ENCODE measurements at regions not wholly inside any gene's neighbourhood (a gene's known extent, or its start where the extent isn't known, plus 50 kb on each side); places are given as distances from the start of the nearest gene placed in this dataset.

DNA sequence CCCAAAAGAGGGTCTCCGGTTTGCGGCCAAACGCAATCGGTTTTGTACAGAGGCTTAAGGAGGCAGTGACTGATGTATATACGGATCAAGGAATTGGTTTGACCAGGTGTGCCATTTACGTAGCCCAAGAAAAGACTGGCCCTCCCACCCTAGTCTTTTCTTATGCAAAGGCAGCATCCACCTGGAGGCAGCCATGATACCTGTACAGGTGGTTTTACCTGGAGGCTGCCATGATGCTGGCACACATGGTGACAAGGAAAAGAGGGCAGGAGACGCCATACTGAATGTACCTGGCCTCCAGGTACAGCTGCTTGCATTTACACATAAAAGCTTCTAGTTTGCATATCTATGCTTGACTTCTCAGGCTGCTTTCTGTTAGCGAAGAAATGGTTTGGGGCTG is 917.7 kb upstream of the INTU start:
- H3K4me3 ChIP-seq: no peak overlapping the region
- no peaks in the 10 kb centered on the region for H3K36me3 ChIP-seq
- no peak overlapping the region for H3K27ac ChIP-seq
- H3K27me3 ChIP-seq: no peaks in the 10 kb centered on the region
- ATAC-seq (ENCODE audit: low FRiP score in 2 of 2) (no peak), DNase-seq (no peak)
- H3K4me1 ChIP-seq: no peaks in the 10 kb centered on the region
- 92 to 95% methylated on average over 8 of the region's 8 CpGs for WGBS, 2 donors
- TF ChIP-seq, protein P1, sequence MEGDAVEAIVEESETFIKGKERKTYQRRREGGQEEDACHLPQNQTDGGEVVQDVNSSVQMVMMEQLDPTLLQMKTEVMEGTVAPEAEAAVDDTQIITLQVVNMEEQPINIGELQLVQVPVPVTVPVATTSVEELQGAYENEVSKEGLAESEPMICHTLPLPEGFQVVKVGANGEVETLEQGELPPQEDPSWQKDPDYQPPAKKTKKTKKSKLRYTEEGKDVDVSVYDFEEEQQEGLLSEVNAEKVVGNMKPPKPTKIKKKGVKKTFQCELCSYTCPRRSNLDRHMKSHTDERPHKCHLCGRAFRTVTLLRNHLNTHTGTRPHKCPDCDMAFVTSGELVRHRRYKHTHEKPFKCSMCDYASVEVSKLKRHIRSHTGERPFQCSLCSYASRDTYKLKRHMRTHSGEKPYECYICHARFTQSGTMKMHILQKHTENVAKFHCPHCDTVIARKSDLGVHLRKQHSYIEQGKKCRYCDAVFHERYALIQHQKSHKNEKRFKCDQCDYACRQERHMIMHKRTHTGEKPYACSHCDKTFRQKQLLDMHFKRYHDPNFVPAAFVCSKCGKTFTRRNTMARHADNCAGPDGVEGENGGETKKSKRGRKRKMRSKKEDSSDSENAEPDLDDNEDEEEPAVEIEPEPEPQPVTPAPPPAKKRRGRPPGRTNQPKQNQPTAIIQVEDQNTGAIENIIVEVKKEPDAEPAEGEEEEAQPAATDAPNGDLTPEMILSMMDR (IDR thresholded peaks at IDR 0.05): no peak
- H3K9me3 ChIP-seq: no peaks in the 10 kb centered on the region

- Histone ChIP-seq H3K27me3 (no peaks in the 10 kb centered on the region), H3K36me3 (no peaks in the 10 kb centered on the region), H3K4me3 (no peak overlapping the region), H3K4me1 (no peaks in the 10 kb centered on the region), H3K27ac (no peak overlapping the region), H3K9me3 (no peaks in the 10 kb centered on the region)
- DNase-seq: no peak
- TF ChIP-seq EP300 (IDR thresholded peaks at IDR 0.05) (no peak), POLR2A (IDR thresholded peaks at IDR 0.05) (no peak), POLR2AphosphoS5 (IDR thresholded peaks at IDR 0.05) (no peak)
- TF ChIP-seq, protein P1 (IDR thresholded peaks at IDR 0.05): no peak
- WGBS, 2 donors: 80 to 92% methylated on average over 3 of the region's 3 CpGs
- ATAC-seq (ENCODE audit: low FRiP score in 2 of 2): no peak
Measured at GRCh38 chr4:126715681-126716080, 917.1 kb upstream of the INTU start.

DNA sequence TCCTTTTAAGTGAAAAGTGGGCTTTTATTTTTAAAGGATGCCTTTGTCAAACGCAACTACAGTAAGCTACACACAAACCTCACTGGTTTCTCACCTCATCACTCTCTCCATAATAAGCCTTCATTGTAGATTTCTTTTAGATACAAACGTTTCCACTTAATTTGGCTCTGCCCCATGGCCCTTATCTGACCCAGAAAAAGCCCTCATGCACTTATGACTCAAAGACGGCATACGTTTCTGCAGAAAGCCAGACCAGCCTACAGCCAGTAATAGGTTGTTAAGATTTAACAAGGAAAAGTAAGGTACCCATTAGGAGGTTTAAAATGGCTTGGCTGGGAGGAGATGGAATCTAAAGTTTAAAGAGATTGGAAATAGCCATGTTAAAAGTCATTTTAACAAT is 914.6 kb upstream of the INTU start:
- Histone ChIP-seq H3K27ac (no peak overlapping the region), H3K4me1 (no peaks in the 10 kb centered on the region), H3K36me3 (no peaks in the 10 kb centered on the region), H3K4me3 (no peak overlapping the region), H3K27me3 (no peaks in the 10 kb centered on the region), H3K9me3 (no peaks in the 10 kb centered on the region)
- DNase-seq (no peak), ATAC-seq (ENCODE audit: low FRiP score in 2 of 2) (no peak)
- WGBS, 2 donors: 49 to 65% methylated on average over 4 of the region's 4 CpGs
- TF ChIP-seq, protein P1 (IDR thresholded peaks at IDR 0.05): no peak
- TF ChIP-seq POLR2A (IDR thresholded peaks at IDR 0.05): no peak
- TF ChIP-seq POLR2AphosphoS5 (IDR thresholded peaks at IDR 0.05): no peak
- no peak for TF ChIP-seq EP300 (IDR thresholded peaks at IDR 0.05)

GRCh38 chr4:126719852-126720251 is 912.9 kb upstream of the INTU start:
- no peak for ATAC-seq (ENCODE audit: low FRiP score in 2 of 2)
- no peak overlapping the region for H3K4me3 ChIP-seq
- no peak overlapping the region for H3K27ac ChIP-seq
- no peak for DNase-seq
- no peaks in the 10 kb centered on the region for H3K9me3 ChIP-seq
- H3K27me3 ChIP-seq: no peaks in the 10 kb centered on the region
- no peaks in the 10 kb centered on the region for H3K36me3 ChIP-seq
- 71 to 85% methylated on average over 3 of the region's 3 CpGs for WGBS, 2 donors
- TF ChIP-seq POLR2A (IDR thresholded peaks at IDR 0.05): no peak
- TF ChIP-seq EP300 (IDR thresholded peaks at IDR 0.05): no peak
- no peak for TF ChIP-seq POLR2AphosphoS5 (IDR thresholded peaks at IDR 0.05)
- TF ChIP-seq, protein P1 (IDR thresholded peaks at IDR 0.05): no peak
- no peaks in the 10 kb centered on the region for H3K4me1 ChIP-seq

GRCh38 chr4:126725906-126726305 is 906.9 kb upstream of the INTU start:
- TF ChIP-seq POLR2A (IDR thresholded peaks at IDR 0.05) (no peak), EP300 (IDR thresholded peaks at IDR 0.05) (no peak), POLR2AphosphoS5 (IDR thresholded peaks at IDR 0.05) (no peak)
- TF ChIP-seq, protein P1 (IDR thresholded peaks at IDR 0.05): no peak
- ATAC-seq (ENCODE audit: low FRiP score in 2 of 2): no peak

More at GRCh38 chr4:126725906-126726305, 906.9 kb upstream of the INTU start:
- Histone ChIP-seq H3K36me3 (no peaks in the 10 kb centered on the region), H3K4me3 (no peak overlapping the region), H3K27me3 (no peaks in the 10 kb centered on the region), H3K27ac (no peak overlapping the region), H3K9me3 (no peaks in the 10 kb centered on the region), H3K4me1 (no peaks in the 10 kb centered on the region)
- no peak for DNase-seq
